Body of pancreas (tissue), 4 donors: ENCODE measurements at regions not wholly inside any gene's neighbourhood (a gene's known extent, or its start where the extent isn't known, plus 50 kb on each side); places are given as distances from the start of the nearest gene placed in this dataset.

Experiments used
- ATAC-seq: fragments of 150-250 bp; one replicate; pipeline ENCODE4 v1.9.1; 2016
- DNase-seq, 4 donors: peaks; one replicate each; pipeline ENCODE4 v3.0.0-alpha.2; 2019
- H3K27ac ChIP-seq, 4 donors: fragments of 200-600 bp; sonication (generic); 1 replicate in 3 of 4; 2 replicates in 1 of 4; pipeline versions ENCODE4 v1.5.1 to v1.6.1; 2016 to 2019; ENCODE audit warnings: mild to moderate bottlenecking in 1 of 4, mixed read lengths in 1 of 4, moderate library complexity in 1 of 4
- H3K27me3 ChIP-seq, 2 donors: fragments of 200-600 bp; sonication (generic); one replicate each; pipeline ENCODE4 v1.6.0; 2016; ENCODE audit warnings: mild to moderate bottlenecking in 1 of 2
- H3K36me3 ChIP-seq, 2 donors: fragments of 200-600 bp; sonication (generic); replicated peaks in 1 of 2; 2 replicates each; pipeline ENCODE4 v1.5.1; 2016; ENCODE audit warnings: low read depth in 2 of 2; ENCODE audit not compliant: insufficient read depth in 1 of 2
- H3K4me1 ChIP-seq: fragments of 200-600 bp; sonication (generic); one replicate; pipeline ENCODE4 v1.6.0; 2016
- H3K4me3 ChIP-seq, 2 donors: fragments of 200-600 bp; sonication (generic); 1 replicate in 1 of 2; 2 replicates in 1 of 2; pipeline ENCODE4 v1.5.1; 2016 to 2019
- H3K9me3 ChIP-seq, 3 donors: fragments of 200-600 bp; sonication (generic); 1 replicate in 2 of 3; 2 replicates in 1 of 3; pipeline ENCODE4 v1.5.1; 2016
- CTCF ChIP-seq, 7 experiments: fragments of 450-650 bp in 4 of 7; fragments of 200-600 bp in 3 of 7; sonication (generic) in 3 of 7; IDR thresholded peaks; one replicate each; pipeline ENCODE4 v1.5.1; 2016 to 2019; ENCODE audit warnings: antibody characterized with exemption in 7 of 7
- POLR2A ChIP-seq, 3 donors: fragments of 450-650 bp; IDR thresholded peaks; one replicate each; pipeline ENCODE4 v1.6.1; 2016; ENCODE audit warnings: antibody characterized with exemption in 3 of 3, mild to moderate bottlenecking in 2 of 3
- WGBS, 2 donors: methylation state at CpG; one replicate each; pipeline ENCODE4 v1.1.5; 2017; 5-methylcytosine and 5-hydroxymethylcytosine counted together
- intact Hi-C: fragments of 100-400 bp; cut with DNase I; formaldehyde crosslinking; loops from one replicate; pipeline ENCODE4 v1.15.1; 2023

GRCh38 chr10:130416334-130417150 lies 280.4 kb downstream of the GLRX3 start:
- ATAC-seq: no peak
- Histone ChIP-seq H3K36me3 (no peaks in the 10 kb centered on the region), H3K4me3 (no peak overlapping the region), H3K4me1 (peaks cover 12% of the 10 kb centered on the region), H3K27ac (no peak overlapping the region), H3K9me3 (no peaks in the 10 kb centered on the region), H3K27me3 (no peaks in the 10 kb centered on the region)
- no peak for TF ChIP-seq POLR2A (IDR thresholded peaks at IDR 0.05)
- TF ChIP-seq CTCF (IDR thresholded peaks at IDR 0.05): no peak
- no peak for DNase-seq
- intact Hi-C loops: no loop called here
- 79 to 87% methylated on average over 9 of the region's 9 CpGs for WGBS, 2 donors

- intact Hi-C loops: no loop called here
- ATAC-seq: no peak
- no peak for DNase-seq
- Histone ChIP-seq H3K27ac (no peak overlapping the region), H3K9me3 (no peaks in the 10 kb centered on the region), H3K4me1 (no peaks in the 10 kb centered on the region), H3K27me3 (no peaks in the 10 kb centered on the region), H3K4me3 (no peak overlapping the region), H3K36me3 (no peaks in the 10 kb centered on the region)
- WGBS, 2 donors: 76 to 77% methylated on average over 8 to 10 of the region's 10 CpGs
- TF ChIP-seq CTCF (IDR thresholded peaks at IDR 0.05) (no peak), POLR2A (IDR thresholded peaks at IDR 0.05) (no peak)
Observed at GRCh38 chr10:130418731-130419130, 282.5 kb downstream of the GLRX3 start.

GRCh38 chr10:130421909-130422308 lies 285.7 kb downstream of the GLRX3 start:
- no peak overlapping the region for H3K27ac ChIP-seq
- no peak overlapping the region for H3K4me3 ChIP-seq
- intact Hi-C loops: no loop called here
- H3K36me3 ChIP-seq: no peaks in the 10 kb centered on the region
- ATAC-seq: no peak
- DNase-seq: no peak
- no peak for TF ChIP-seq POLR2A (IDR thresholded peaks at IDR 0.05)
- TF ChIP-seq CTCF (IDR thresholded peaks at IDR 0.05): no peak
- no peaks in the 10 kb centered on the region for H3K9me3 ChIP-seq
- WGBS, 2 donors: 80 to 82% methylated on average over 7 to 9 of the region's 9 CpGs
- no peaks in the 10 kb centered on the region for H3K27me3 ChIP-seq
- H3K4me1 ChIP-seq: no peaks in the 10 kb centered on the region

- Histone ChIP-seq H3K27me3 (no peaks in the 10 kb centered on the region), H3K9me3 (no peaks in the 10 kb centered on the region), H3K36me3 (no peaks in the 10 kb centered on the region), H3K4me1 (no peaks in the 10 kb centered on the region), H3K4me3 (no peak overlapping the region), H3K27ac (no peak overlapping the region)
- TF ChIP-seq CTCF (IDR thresholded peaks at IDR 0.05): no peak
- TF ChIP-seq POLR2A (IDR thresholded peaks at IDR 0.05): no peak
- ATAC-seq: no peak
- intact Hi-C loops: no loop called here
- no peak for DNase-seq
- 72 to 75% methylated on average over 12 of the region's 12 CpGs for WGBS, 2 donors
Observed at GRCh38 chr10:130422366-130423324, 286.5 kb downstream of the GLRX3 start.
